22Rv1 (cell line): ENCODE measurements at regions not wholly inside any gene's neighbourhood (a gene's known extent, or its start where the extent isn't known, plus 50 kb on each side); places are given as distances from the start of the nearest gene placed in this dataset.

Experiments
- H3K27ac ChIP-seq: fragments of 450-650 bp; 2 replicates; pipeline ENCODE4 v1.5.1; 2017
- CTCF ChIP-seq: fragments of 450-650 bp; IDR thresholded peaks from 2 replicates; pipeline ENCODE4 v1.5.1; 2017; ENCODE audit warnings: mild to moderate bottlenecking
- ZFX ChIP-seq: fragments of 450-650 bp; IDR thresholded peaks from 2 replicates; pipeline ENCODE4 v1.6.1; 2017; ENCODE audit warnings: antibody characterized with exemption, borderline replicate concordance

- no peak for TF ChIP-seq CTCF
- TF ChIP-seq ZFX: no peak
- H3K27ac ChIP-seq: no peak overlapping the region
Measured at GRCh38 chr4:66045913-66046312, 375.6 kb upstream of the EPHA5 start.

- peak overlapping the region; percentile 76 for H3K27ac ChIP-seq
- TF ChIP-seq CTCF (no peak), ZFX (no peak)
Measured at GRCh38 chr4:66035701-66036100, 365.4 kb upstream of the EPHA5 start.

GRCh38 chr4:66034671-66035070 is 364.4 kb upstream of the EPHA5 start:
- peak overlapping the region; percentile 76 for H3K27ac ChIP-seq
- TF ChIP-seq CTCF: no peak
- no peak for TF ChIP-seq ZFX

GRCh38 chr4:66034262-66034661 is 364.0 kb upstream of the EPHA5 start:
- H3K27ac ChIP-seq: peak overlapping the region; percentile 76
- TF ChIP-seq ZFX: no peak
- no peak for TF ChIP-seq CTCF

- no peak overlapping the region for H3K27ac ChIP-seq
- TF ChIP-seq ZFX (no peak), CTCF (no peak)
Measured at GRCh38 chr4:66032571-66032970, 362.3 kb upstream of the EPHA5 start.

GRCh38 chr4:66028668-66029067 is 358.4 kb upstream of the EPHA5 start:
- H3K27ac ChIP-seq: no peak overlapping the region
- TF ChIP-seq CTCF (no peak), ZFX (no peak)

GRCh38 chr4:66023061-66023460 is 352.8 kb upstream of the EPHA5 start:
- no peak overlapping the region for H3K27ac ChIP-seq

More at GRCh38 chr4:66023061-66023460, 352.8 kb upstream of the EPHA5 start:
- TF ChIP-seq ZFX (no peak), CTCF (no peak)
